Gastroesophageal sphincter (tissue), 3 donors: ENCODE measurements at regions not wholly inside any gene's neighbourhood (a gene's known extent, or its start where the extent isn't known, plus 50 kb on each side); places are given as distances from the start of the nearest gene placed in this dataset.

Source experiments
- POLR2A ChIP-seq, 2 donors: fragments of 450-650 bp; IDR thresholded peaks; one replicate each; pipeline ENCODE4 v1.6.1; 2017; ENCODE audit warnings: antibody characterized with exemption in 2 of 2, mild to moderate bottlenecking in 2 of 2, moderate library complexity in 1 of 2
- TF ChIP-seq, protein P1 (sequence below), 4 experiments: fragments of 200-600 bp in 2 of 4; fragments of 450-650 bp in 2 of 4; sonication (generic) in 1 of 4; IDR thresholded peaks; one replicate each; pipeline ENCODE4 v1.5.1; 2017 to 2019; ENCODE audit warnings: antibody characterized with exemption in 4 of 4, mild to moderate bottlenecking in 2 of 4, moderate library complexity in 2 of 4

DNA sequence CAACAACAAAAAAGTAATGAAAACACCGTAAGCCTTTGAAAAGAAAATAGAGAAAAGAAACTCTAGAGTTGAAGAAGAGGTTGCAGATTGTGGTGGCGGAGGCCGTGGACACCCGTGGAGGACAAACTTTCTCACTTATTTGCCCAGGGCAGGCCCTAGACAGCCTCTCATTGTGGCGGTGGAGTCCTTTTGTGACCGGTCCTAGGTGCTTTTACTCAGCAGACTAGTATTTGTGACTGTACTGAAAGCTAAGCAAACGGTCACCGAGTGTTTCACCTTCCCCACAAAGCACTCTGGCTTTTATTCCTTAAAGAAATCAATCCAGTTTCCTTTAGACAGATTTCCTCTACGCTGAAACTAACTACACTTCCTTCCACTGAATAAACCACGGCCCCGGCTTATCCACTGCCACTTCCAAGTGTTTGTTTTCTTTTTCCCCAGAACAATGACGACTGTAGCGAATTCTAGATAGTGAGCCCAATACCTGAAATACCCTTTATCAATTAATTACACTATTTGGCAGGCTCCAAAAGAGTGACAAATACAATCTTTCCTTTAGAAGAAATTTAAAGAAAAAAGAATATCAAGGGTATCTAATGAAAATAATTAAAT, 210.2 kb upstream of the TARS1 start:
- TF ChIP-seq, protein P1, sequence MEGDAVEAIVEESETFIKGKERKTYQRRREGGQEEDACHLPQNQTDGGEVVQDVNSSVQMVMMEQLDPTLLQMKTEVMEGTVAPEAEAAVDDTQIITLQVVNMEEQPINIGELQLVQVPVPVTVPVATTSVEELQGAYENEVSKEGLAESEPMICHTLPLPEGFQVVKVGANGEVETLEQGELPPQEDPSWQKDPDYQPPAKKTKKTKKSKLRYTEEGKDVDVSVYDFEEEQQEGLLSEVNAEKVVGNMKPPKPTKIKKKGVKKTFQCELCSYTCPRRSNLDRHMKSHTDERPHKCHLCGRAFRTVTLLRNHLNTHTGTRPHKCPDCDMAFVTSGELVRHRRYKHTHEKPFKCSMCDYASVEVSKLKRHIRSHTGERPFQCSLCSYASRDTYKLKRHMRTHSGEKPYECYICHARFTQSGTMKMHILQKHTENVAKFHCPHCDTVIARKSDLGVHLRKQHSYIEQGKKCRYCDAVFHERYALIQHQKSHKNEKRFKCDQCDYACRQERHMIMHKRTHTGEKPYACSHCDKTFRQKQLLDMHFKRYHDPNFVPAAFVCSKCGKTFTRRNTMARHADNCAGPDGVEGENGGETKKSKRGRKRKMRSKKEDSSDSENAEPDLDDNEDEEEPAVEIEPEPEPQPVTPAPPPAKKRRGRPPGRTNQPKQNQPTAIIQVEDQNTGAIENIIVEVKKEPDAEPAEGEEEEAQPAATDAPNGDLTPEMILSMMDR (IDR thresholded peaks at IDR 0.05): no peak
- no peak for TF ChIP-seq POLR2A (IDR thresholded peaks at IDR 0.05)
